NCI-H146 (cell line): ENCODE measurements at regions not wholly inside any gene's neighbourhood (a gene's known extent, or its start where the extent isn't known, plus 50 kb on each side); places are given as distances from the start of the nearest gene placed in this dataset.
A peak's percentile ranks its signal among the peaks of the same experiment; 100 is the strongest.
"Not testable (repeated sequence)": the region's sequence is repeated elsewhere in the genome, so short reads cannot be mapped to it uniquely, and the experiment has no call there.

Source experiments
- DNase-seq: peaks from one replicate; lab custom pipeline; 2025; lab: John Stamatoyannopoulos, UW

GRCh38 chr5:57893926-57894325 lies 411.3 kb upstream of the ACTBL2 start:
- DNase-seq = no peak

- no peak for DNase-seq
Measured at GRCh38 chr5:57891443-57891842, 408.8 kb upstream of the ACTBL2 start.

GRCh38 chr5:57889558-57889957 lies 406.9 kb upstream of the ACTBL2 start:
- DNase-seq = peak; percentile 14

- peak; percentile 73 for DNase-seq
Measured at GRCh38 chr5:57887851-57888621, 405.4 kb upstream of the ACTBL2 start.

- DNase-seq = no peak
Measured at GRCh38 chr5:57884346-57885102, 401.9 kb upstream of the ACTBL2 start.

- no peak for DNase-seq
Measured at GRCh38 chr5:57880216-57880615, 397.6 kb upstream of the ACTBL2 start.

GRCh38 chr5:57878301-57878722 lies 395.7 kb upstream of the ACTBL2 start:
- DNase-seq = no peak

- no peak for DNase-seq
Measured at GRCh38 chr5:57871496-57871895, 388.9 kb upstream of the ACTBL2 start.

GRCh38 chr5:57870267-57870666 lies 387.7 kb upstream of the ACTBL2 start:
- DNase-seq = not testable (repeated sequence)

GRCh38 chr5:57863661-57864060 lies 381.1 kb upstream of the ACTBL2 start:
- no peak for DNase-seq

GRCh38 chr5:57862942-57863341 lies 380.3 kb upstream of the ACTBL2 start:
- no peak for DNase-seq

- DNase-seq = no peak
Measured at GRCh38 chr5:57862471-57862911, 379.9 kb upstream of the ACTBL2 start.

GRCh38 chr5:57859626-57860025 lies 377.0 kb upstream of the ACTBL2 start:
- no peak for DNase-seq

- DNase-seq = no peak
Measured at GRCh38 chr5:57858905-57859304, 376.3 kb upstream of the ACTBL2 start.

- no peak for DNase-seq
Measured at GRCh38 chr5:57857696-57858095, 375.1 kb upstream of the ACTBL2 start.

GRCh38 chr5:57855831-57856230 lies 373.2 kb upstream of the ACTBL2 start:
- DNase-seq = no peak

GRCh38 chr5:57853929-57854697 lies 371.5 kb upstream of the ACTBL2 start:
- DNase-seq = no peak

GRCh38 chr5:57850109-57850508 lies 367.5 kb upstream of the ACTBL2 start:
- no peak for DNase-seq

GRCh38 chr5:57845025-57845424 lies 362.4 kb upstream of the ACTBL2 start:
- no peak for DNase-seq

- DNase-seq = no peak
Measured at GRCh38 chr5:57844410-57844809, 361.8 kb upstream of the ACTBL2 start.

- no peak for DNase-seq
Measured at GRCh38 chr5:57843059-57843367, 360.4 kb upstream of the ACTBL2 start.

GRCh38 chr5:57842364-57843058 lies 359.9 kb upstream of the ACTBL2 start:
- no peak for DNase-seq
